Esophagus squamous epithelium (tissue), 4 donors: ENCODE measurements at regions not wholly inside any gene's neighbourhood (a gene's known extent, or its start where the extent isn't known, plus 50 kb on each side); places are given as distances from the start of the nearest gene placed in this dataset.
"Not testable (repeated sequence)": the region's sequence is repeated elsewhere in the genome, so short reads cannot be mapped to it uniquely, and the experiment has no call there.

ENCODE experiments used
- POLR2A ChIP-seq, 4 donors: fragments of 450-650 bp; IDR thresholded peaks; one replicate each; pipeline ENCODE4 v1.6.1; 2017; ENCODE audit warnings: antibody characterized with exemption in 4 of 4, mild to moderate bottlenecking in 4 of 4, moderate library complexity in 3 of 4
- TF ChIP-seq, protein P1 (sequence below), 6 experiments: fragments of 450-650 bp in 4 of 6; fragments of 200-600 bp in 2 of 6; sonication (generic) in 2 of 6; IDR thresholded peaks; one replicate each; pipeline ENCODE4 v1.5.1; 2016 to 2019; ENCODE audit warnings: antibody characterized with exemption in 6 of 6, mild to moderate bottlenecking in 4 of 6, moderate library complexity in 4 of 6

GRCh38 chr5:124609685-124610084, 136.8 kb downstream of the ZNF608 start:
- TF ChIP-seq, protein P1, sequence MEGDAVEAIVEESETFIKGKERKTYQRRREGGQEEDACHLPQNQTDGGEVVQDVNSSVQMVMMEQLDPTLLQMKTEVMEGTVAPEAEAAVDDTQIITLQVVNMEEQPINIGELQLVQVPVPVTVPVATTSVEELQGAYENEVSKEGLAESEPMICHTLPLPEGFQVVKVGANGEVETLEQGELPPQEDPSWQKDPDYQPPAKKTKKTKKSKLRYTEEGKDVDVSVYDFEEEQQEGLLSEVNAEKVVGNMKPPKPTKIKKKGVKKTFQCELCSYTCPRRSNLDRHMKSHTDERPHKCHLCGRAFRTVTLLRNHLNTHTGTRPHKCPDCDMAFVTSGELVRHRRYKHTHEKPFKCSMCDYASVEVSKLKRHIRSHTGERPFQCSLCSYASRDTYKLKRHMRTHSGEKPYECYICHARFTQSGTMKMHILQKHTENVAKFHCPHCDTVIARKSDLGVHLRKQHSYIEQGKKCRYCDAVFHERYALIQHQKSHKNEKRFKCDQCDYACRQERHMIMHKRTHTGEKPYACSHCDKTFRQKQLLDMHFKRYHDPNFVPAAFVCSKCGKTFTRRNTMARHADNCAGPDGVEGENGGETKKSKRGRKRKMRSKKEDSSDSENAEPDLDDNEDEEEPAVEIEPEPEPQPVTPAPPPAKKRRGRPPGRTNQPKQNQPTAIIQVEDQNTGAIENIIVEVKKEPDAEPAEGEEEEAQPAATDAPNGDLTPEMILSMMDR (IDR thresholded peaks at IDR 0.05) = not testable (repeated sequence)
- not testable (repeated sequence) for TF ChIP-seq POLR2A (IDR thresholded peaks at IDR 0.05)
